H9 (cell line): ENCODE measurements at regions not wholly inside any gene's neighbourhood (a gene's known extent, or its start where the extent isn't known, plus 50 kb on each side); places are given as distances from the start of the nearest gene placed in this dataset.
"Not testable (repeated sequence)": the region's sequence is repeated elsewhere in the genome, so short reads cannot be mapped to it uniquely, and the experiment has no call there.

Experiments used
- DNase-seq: peaks from one replicate; pipeline ENCODE4 v3.0.0-alpha.2; 2017
- H2AFZ ChIP-seq: one replicate; pipeline ENCODE4 v1.6.1; 2013; ENCODE audit warnings: mild to moderate bottlenecking, low read length, control low read depth, moderate library complexity
- H2AK5ac ChIP-seq: 2 replicates; pipeline ENCODE4 v1.6.1; 2013; ENCODE audit warnings: low read length, control low read depth, mixed read lengths; ENCODE audit not compliant: insufficient read length
- H2BK120ac ChIP-seq: one replicate; pipeline ENCODE4 v1.6.1; 2013; ENCODE audit warnings: low read depth, mild to moderate bottlenecking, low read length, control low read depth, inconsistent platforms; ENCODE audit not compliant: poor library complexity, severe bottlenecking
- H2BK12ac ChIP-seq: 2 replicates; pipeline ENCODE4 v1.6.1; 2013; ENCODE audit warnings: low read length, control low read depth, mixed read lengths, low read depth; ENCODE audit not compliant: insufficient read length
- H2BK15ac ChIP-seq: 2 replicates; pipeline ENCODE4 v1.6.1; 2013; ENCODE audit warnings: low read depth, low read length, control low read depth
- H2BK20ac ChIP-seq: one replicate; pipeline ENCODE4 v1.6.1; 2013; ENCODE audit warnings: low read depth, mild to moderate bottlenecking, low read length, control low read depth, inconsistent platforms; ENCODE audit not compliant: poor library complexity, severe bottlenecking
- H2BK5ac ChIP-seq: 2 replicates; pipeline ENCODE4 v1.6.1; 2013; ENCODE audit warnings: low read length, control low read depth, mixed read lengths; ENCODE audit not compliant: insufficient read length
- H3K14ac ChIP-seq: 2 replicates; pipeline ENCODE4 v1.6.1; 2013; ENCODE audit warnings: low read length, control low read depth; ENCODE audit not compliant: insufficient read depth
- H3K18ac ChIP-seq: 2 replicates; pipeline ENCODE4 v1.6.1; 2013; ENCODE audit warnings: low read depth, mild to moderate bottlenecking, mixed read lengths, low read length, control low read depth; ENCODE audit not compliant: insufficient read length
- H3K23ac ChIP-seq: 2 replicates; pipeline ENCODE4 v1.6.1; 2013; ENCODE audit warnings: low read length, control low read depth, mixed read lengths, low read depth; ENCODE audit not compliant: insufficient read length
- H3K23me2 ChIP-seq: 2 replicates; pipeline ENCODE4 v1.6.1; 2013; ENCODE audit warnings: low read depth, mild to moderate bottlenecking, mixed read lengths, low read length, control low read depth; ENCODE audit not compliant: insufficient read length, poor library complexity, severe bottlenecking
- H3K27ac ChIP-seq: 2 replicates; pipeline ENCODE4 v1.5.1; 2013; ENCODE audit warnings: low read length, control low read depth, mixed read lengths, low read depth; ENCODE audit not compliant: insufficient read length
- H3K27me3 ChIP-seq: 2 replicates; pipeline ENCODE4 v1.6.1; 2013; ENCODE audit warnings: low read length, control low read depth, inconsistent platforms; ENCODE audit not compliant: insufficient read depth
- H3K4ac ChIP-seq: 2 replicates; pipeline ENCODE4 v1.6.1; 2013; ENCODE audit warnings: low read depth, mild to moderate bottlenecking, control low read depth, inconsistent platforms, low read length, moderate library complexity
- H3K4me1 ChIP-seq: 2 replicates; pipeline ENCODE4 v1.6.1; 2013; ENCODE audit warnings: low read length, control low read depth, inconsistent platforms; ENCODE audit not compliant: insufficient read depth
- H3K4me2 ChIP-seq: 2 replicates; pipeline ENCODE4 v1.6.1; 2013; ENCODE audit warnings: low read length, control low read depth, mixed read lengths; ENCODE audit not compliant: insufficient read length, insufficient read depth
- H3K56ac ChIP-seq: 2 replicates; pipeline ENCODE4 v1.6.1; 2013; ENCODE audit warnings: low read depth, mild to moderate bottlenecking, mixed read lengths, low read length, control low read depth; ENCODE audit not compliant: insufficient read length
- H3K79me1 ChIP-seq: 2 replicates; pipeline ENCODE4 v1.6.1; 2013; ENCODE audit warnings: low read depth, mild to moderate bottlenecking, moderate library complexity, low read length, control low read depth, inconsistent platforms; ENCODE audit not compliant: insufficient read depth, poor library complexity, severe bottlenecking
- H3K79me2 ChIP-seq: 2 replicates; pipeline ENCODE4 v1.6.1; 2013; ENCODE audit warnings: low read length, control low read depth, inconsistent platforms; ENCODE audit not compliant: insufficient read depth
- H3K9ac ChIP-seq: 2 replicates; pipeline ENCODE4 v1.6.1; 2013; ENCODE audit warnings: low read length, control low read depth, mixed read lengths; ENCODE audit not compliant: insufficient read length; ENCODE audit errors: extremely low read depth
- H3K9me3 ChIP-seq: one replicate; pipeline ENCODE4 v1.6.1; 2013; ENCODE audit warnings: low read depth, low read length, inconsistent platforms; ENCODE audit not compliant: control insufficient read depth
- H3T11ph ChIP-seq: one replicate; pipeline ENCODE4 v1.6.1; 2013; ENCODE audit warnings: mild to moderate bottlenecking, low read length, control low read depth, inconsistent platforms
- H4K20me1 ChIP-seq: one replicate; pipeline ENCODE4 v1.6.1; 2013; ENCODE audit not compliant: control insufficient read depth, insufficient read length, insufficient read depth
- H4K5ac ChIP-seq: 2 replicates; pipeline ENCODE4 v1.6.1; 2013; ENCODE audit warnings: low read depth, mild to moderate bottlenecking, mixed read lengths, low read length, control low read depth; ENCODE audit not compliant: insufficient read length
- H4K8ac ChIP-seq: replicated peaks from 2 replicates; pipeline ENCODE4 v1.6.1; 2013; ENCODE audit warnings: low read length, control low read depth, mixed read lengths, low read depth; ENCODE audit not compliant: insufficient read length
- H4K91ac ChIP-seq: 2 replicates; pipeline ENCODE4 v1.6.1; 2013; ENCODE audit warnings: low read depth, mild to moderate bottlenecking, moderate library complexity, mixed read lengths, low read length, control low read depth; ENCODE audit not compliant: insufficient read length
- H3K27ac Mint-ChIP-seq, 3 experiments: 2 replicates in 2 of 3; 3 replicates in 1 of 3; pipeline ENCODE4 v1.8.0; 2020 to 2021; ENCODE audit warnings: mixed read lengths in 3 of 3, mild to moderate bottlenecking in 1 of 3, moderate library complexity in 1 of 3
- H3K27me3 Mint-ChIP-seq: 2 replicates; pipeline ENCODE4 v1.8.0; 2021; ENCODE audit warnings: low read depth, mild to moderate bottlenecking, moderate library complexity, mixed read lengths
- H3K36me3 Mint-ChIP-seq, 3 experiments: 2 replicates in 2 of 3; 3 replicates in 1 of 3; pipeline ENCODE4 v1.8.0; 2020 to 2021; ENCODE audit warnings: low read depth in 3 of 3, mixed read lengths in 3 of 3; ENCODE audit not compliant: insufficient read depth in 1 of 3
- H3K4me1 Mint-ChIP-seq, 2 experiments: 2 replicates each; pipeline ENCODE4 v1.8.0; 2020; ENCODE audit warnings: mixed read lengths in 2 of 2
- H3K4me3 Mint-ChIP-seq, 2 experiments: 2 replicates in 1 of 2; 3 replicates in 1 of 2; pipeline ENCODE4 v1.8.0; 2020 to 2021; ENCODE audit warnings: mild to moderate bottlenecking in 2 of 2, mixed read lengths in 2 of 2, moderate library complexity in 1 of 2
- H3K9me3 Mint-ChIP-seq, 2 experiments: 2 replicates in 1 of 2; 3 replicates in 1 of 2; pipeline ENCODE4 v1.8.0; 2020; ENCODE audit warnings: mild to moderate bottlenecking in 2 of 2, mixed read lengths in 2 of 2, moderate library complexity in 1 of 2
- CTCF ChIP-seq: fragments of 200-600 bp; sonication (generic); conservative IDR thresholded peaks from 3 replicates; pipeline ENCODE4 v1.8.0; 2021; ENCODE audit warnings: antibody characterized with exemption, mild to moderate bottlenecking
- WGBS: extraction: QIAGEN DNeasy Blood & Tissue Kit; methylation state at CpG from one replicate; pipeline ENCODE4 v1.1.7; 2013; ENCODE audit warnings: missing lambda C conversion rate, low lambda C conversion rate, mixed read lengths; ENCODE audit not compliant: insufficient read length; ENCODE audit errors: extremely low coverage; 5-methylcytosine and 5-hydroxymethylcytosine counted together

GRCh38 chr15:100772892-100773520 lies 106.6 kb upstream of the ALDH1A3 start:
- Histone ChIP-seq H3K4me2 (no peak overlapping the region), H4K5ac (no peak overlapping the region), H3K23me2 (no peaks in the 10 kb centered on the region), H3K27me3 (no peaks in the 10 kb centered on the region), H2BK5ac (no peak overlapping the region), H3K18ac (no peak overlapping the region), H2BK15ac (no peak overlapping the region), H3K9me3 (peaks cover 8% of the 10 kb centered on the region), H3K4ac (no peak overlapping the region), H3K9ac (no peak overlapping the region), H3K27ac (no peak overlapping the region), H4K91ac (no peak overlapping the region), H4K8ac (no peak overlapping the region), H3K56ac (no peak overlapping the region), H4K20me1 (no peaks in the 10 kb centered on the region), H2AFZ (no peak overlapping the region), H2BK12ac (no peak overlapping the region), H3K79me2 (no peaks in the 10 kb centered on the region), H3K23ac (no peak overlapping the region), H3K4me1 (0 out of 2 replicates have a peak, but pooled peaks cover 5% of the 10 kb centered on the region), H3T11ph (no peak overlapping the region), H2BK20ac (no peak overlapping the region), H3K79me1 (no peaks in the 10 kb centered on the region), H2AK5ac (no peak overlapping the region), H2BK120ac (no peak overlapping the region), H3K14ac (no peak overlapping the region)
- peaks cover 13 to 17% of the 10 kb centered on the region in 2 experiments for H3K9me3 Mint-ChIP-seq
- WGBS: no CpG with 5 or more reads among the region's 9 CpGs
- H3K36me3 Mint-ChIP-seq: peaks cover 3 to 16% (median 11%) of the 10 kb centered on the region in 3 experiments; a peak in 6 of 7 replicates
- H3K4me3 Mint-ChIP-seq: no peak overlapping the region; a peak in 1 of 5 replicates
- peaks cover 17 to 25% of the 10 kb centered on the region in 2 experiments for H3K4me1 Mint-ChIP-seq
- H3K27ac Mint-ChIP-seq: no peak overlapping the region; a peak in 1 of 7 replicates
- H3K27me3 Mint-ChIP-seq: peaks cover 5% of the 10 kb centered on the region; the same call in 1 of the 2 replicates
- no peak for DNase-seq
- no peak for TF ChIP-seq CTCF

DNA sequence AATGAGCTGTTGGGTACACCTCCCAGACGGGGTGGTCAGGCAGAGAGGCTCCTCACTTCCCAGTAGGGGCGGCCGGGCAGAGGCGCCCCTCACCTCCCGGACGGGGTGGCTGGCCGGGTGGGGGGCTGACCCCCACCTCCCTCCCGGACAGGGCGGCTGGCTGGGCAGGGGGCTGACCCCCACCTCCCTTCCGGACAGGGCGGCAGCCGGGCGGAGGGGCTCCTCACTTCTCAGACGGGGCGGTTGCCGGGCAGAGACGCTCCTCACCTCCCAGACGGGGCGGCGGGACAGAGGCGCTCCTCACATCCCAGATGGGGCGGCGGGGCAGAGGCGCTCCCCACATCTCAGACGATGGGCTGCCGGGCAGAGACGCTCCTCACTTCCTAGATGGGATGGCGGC lies 105.6 kb upstream of the ALDH1A3 start:
- not testable (repeated sequence) for H3K23ac ChIP-seq, H3K23me2 ChIP-seq, H3K56ac ChIP-seq, H2BK5ac ChIP-seq, H2AFZ ChIP-seq, H4K5ac ChIP-seq, H3T11ph ChIP-seq, H3K27me3 ChIP-seq, H3K9me3 ChIP-seq, DNase-seq, H3K79me2 ChIP-seq, H3K4me3 Mint-ChIP-seq, H3K27ac Mint-ChIP-seq, H2BK15ac ChIP-seq, H2BK12ac ChIP-seq, H4K91ac ChIP-seq, H2AK5ac ChIP-seq, H3K27me3 Mint-ChIP-seq, H2BK120ac ChIP-seq, H3K4me1 ChIP-seq, H3K4ac ChIP-seq, H3K79me1 ChIP-seq, H2BK20ac ChIP-seq, H4K8ac ChIP-seq, H3K9ac ChIP-seq, H3K18ac ChIP-seq, H3K14ac ChIP-seq, H3K27ac ChIP-seq, H4K20me1 ChIP-seq, H3K4me2 ChIP-seq
- H3K9me3 Mint-ChIP-seq: peaks cover 13 to 17% of the 10 kb centered on the region in 2 experiments
- H3K4me1 Mint-ChIP-seq: peaks cover 17 to 25% of the 10 kb centered on the region in 2 experiments
- peaks cover 3 to 16% (median 11%) of the 10 kb centered on the region in 3 experiments; a peak in 6 of 7 replicates for H3K36me3 Mint-ChIP-seq
- WGBS: no CpG with 5 or more reads among the region's 28 CpGs
